GM12878 (cell line): ENCODE measurements at regions not wholly inside any gene's neighbourhood (a gene's known extent, or its start where the extent isn't known, plus 50 kb on each side); places are given as distances from the start of the nearest gene placed in this dataset.

Experiments used
- ATAC-seq: fragments of 200-7000 bp; cut with Tn5 transposase; 3 replicates; pipeline ENCODE4 v1.9.1; 2020; ENCODE audit warnings: mild to moderate bottlenecking, moderate library complexity
- BruUV-seq: library from RNA; stranded (reverse); fragments of 400-500 nt; replicated peaks from 2 replicates; lab custom pipeline; 2021; lab: Mats Ljungman, UMichigan
- CTCF ChIA-PET: fragments of 300-600 bp; sonication (Branson Sonifier 250); formaldehyde crosslinking; extraction: SDS; loops from one replicate; lab custom pipeline; 2021; ENCODE audit warnings: inconsistent platforms; lab: Yijun Ruan, JAX
- POLR2A ChIA-PET: fragments of 350-600 bp; formaldehyde crosslinking; extraction: SDS; loops from one replicate; lab custom pipeline; 2021; ENCODE audit warnings: inconsistent platforms; lab: Charles Lee
- RAD21 ChIA-PET: fragments of 300-600 bp; sonication (Branson Sonifier 250); formaldehyde crosslinking; loops from one replicate; lab custom pipeline; 2023; ENCODE audit warnings: antibody characterized with exemption; ENCODE audit not compliant: unreplicated experiment; lab: Charles Lee
- SMC1A ChIA-PET: fragments of 300-600 bp; sonication (Branson Sonifier 250); formaldehyde crosslinking; loops from one replicate; lab custom pipeline; 2023; ENCODE audit not compliant: unreplicated experiment, uncharacterized antibody; lab: Charles Lee
- DNase-seq: peaks from one replicate; pipeline ENCODE4 v3.0.0-alpha.2; 2011; ENCODE audit warnings: low read depth, low spot score
- FAIRE-seq: peaks from 3 replicates; lab custom pipeline; 2011; peaks lifted over from hg19 to GRCh38; lab: Jason Lieb, UNC
- H2AFZ ChIP-seq: 2 replicates; pipeline ENCODE4 v1.6.0; 2011; ENCODE audit warnings: low read depth, low read length, control low read depth; ENCODE audit not compliant: control insufficient read depth
- H3K27ac ChIP-seq: 2 replicates; pipeline ENCODE4 v1.5.1; 2011; ENCODE audit warnings: control low read depth; ENCODE audit not compliant: control insufficient read depth, insufficient read depth
- H3K27me3 ChIP-seq, 2 experiments: replicated peaks in 1 of 2; 2 replicates each; pipeline versions ENCODE4 v1.6.0 to v1.6.1; 2011; ENCODE audit warnings: low read length in 1 of 2; ENCODE audit not compliant: control insufficient read depth in 2 of 2, insufficient read depth in 2 of 2
- H3K36me3 ChIP-seq, 2 experiments: 2 replicates each; pipeline ENCODE4 v1.5.1; 2011; ENCODE audit warnings: low read length in 1 of 2; ENCODE audit not compliant: control insufficient read depth in 2 of 2, insufficient read depth in 2 of 2
- H3K4me1 ChIP-seq: 2 replicates; pipeline ENCODE4 v1.6.1; 2011; ENCODE audit warnings: mild to moderate bottlenecking, low read length, moderate library complexity, mixed read lengths; ENCODE audit not compliant: control insufficient read depth, insufficient read depth
- H3K4me2 ChIP-seq: 2 replicates; pipeline ENCODE4 v1.6.0; 2011; ENCODE audit warnings: control low read depth; ENCODE audit not compliant: control insufficient read depth, insufficient read depth
- H3K4me3 ChIP-seq: fragments of 200-600 bp; sonication (generic); 2 replicates; pipeline ENCODE4 v1.5.1; 2016
- H3K79me2 ChIP-seq: 2 replicates; pipeline ENCODE4 v1.6.0; 2011; ENCODE audit warnings: low read length; ENCODE audit not compliant: control insufficient read depth, insufficient read depth
- H3K9ac ChIP-seq: 2 replicates; pipeline ENCODE4 v1.8.0; 2011; ENCODE audit warnings: low read length, control low read depth, mixed read lengths; ENCODE audit not compliant: control insufficient read depth, insufficient read depth
- H3K9me3 ChIP-seq: replicated peaks from 3 replicates; pipeline ENCODE4 v1.5.1; 2011; ENCODE audit warnings: mild to moderate bottlenecking, low read length; ENCODE audit not compliant: control insufficient read depth, insufficient read depth
- H4K20me1 ChIP-seq: 2 replicates; pipeline ENCODE4 v1.6.0; 2011; ENCODE audit not compliant: control insufficient read depth, insufficient read depth
- BCL11A ChIP-seq: IDR thresholded peaks from 2 replicates; pipeline ENCODE4 v1.6.1; 2011; ENCODE audit warnings: low read depth, low read length
- MAX ChIP-seq: IDR thresholded peaks from 2 replicates; pipeline ENCODE4 v1.6.1; 2012; ENCODE audit warnings: low read depth, low read length, improper control_type of control experiment
- PKNOX1 ChIP-seq: fragments of 450-650 bp; IDR thresholded peaks from 2 replicates; pipeline ENCODE4 v1.6.1; 2016; ENCODE audit warnings: mild to moderate bottlenecking
- SMARCA5 ChIP-seq: fragments of 450-650 bp; IDR thresholded peaks from 2 replicates; pipeline ENCODE4 v1.6.1; 2017; ENCODE audit warnings: mild to moderate bottlenecking
- TCF3 ChIP-seq: IDR thresholded peaks from 2 replicates; pipeline ENCODE4 v1.6.1; 2012; ENCODE audit warnings: low read depth, mild to moderate bottlenecking, low read length, borderline replicate concordance; ENCODE audit not compliant: insufficient read depth
- WGBS: methylation state at CpG from one replicate; pipeline ENCODE4 v1.1.6; 2016; ENCODE audit warnings: low lambda C conversion rate; ENCODE audit not compliant: insufficient replicate concordance, insufficient coverage; ENCODE audit errors: missing lambda C conversion rate; 5-methylcytosine and 5-hydroxymethylcytosine counted together
- in situ Hi-C: fragments of 300-500 bp; cut with MboI; formaldehyde crosslinking; loops from 9 replicates; pipeline ENCODE4 v1.14.3; 2018; ENCODE audit warnings: mixed read lengths
- intact Hi-C: fragments of 100-400 bp; cut with micrococcal nuclease; formaldehyde crosslinking; loops from one replicate; pipeline ENCODE4 v1.14.2; 2022; ENCODE audit not compliant: unreplicated experiment

GRCh38 chr14:75363570-75364227, 64.1 kb upstream of the JDP2 start:
- no peaks in the 10 kb centered on the region for H4K20me1 ChIP-seq
- in situ Hi-C loops (no loop called here), intact Hi-C loops (no loop called here)
- ChIA-PET CTCF (interaction anchor here (1.3 to 2.0 kb wide), 3 partner anchors 13 to 90 kb away, joined by 4 to 8 read pairs (median 6); no protein-coding TSS in a partner anchor), POLR2A (interaction anchor here (0.6 to 1.0 kb wide), 2 partner anchors 124 to 734 kb away, joined by 3 to 4 read pairs; no protein-coding TSS in a partner anchor), RAD21 (interaction anchor here (0.6 kb wide), 1 partner anchor 9 kb away, joined by 3 read pairs; no protein-coding TSS in a partner anchor), SMC1A (interaction anchor here (0.7 to 2.3 kb wide), 8 partner anchors 12 to 123 kb away, joined by 3 to 8 read pairs (median 4); no protein-coding TSS in a partner anchor)
- peak; percentile 62 for TF ChIP-seq PKNOX1
- no peak for TF ChIP-seq BCL11A
- no peak for TF ChIP-seq SMARCA5
- 0 out of 2 replicates have a peak, but pooled peaks have one; percentile 28 for TF ChIP-seq TCF3
- no peak for TF ChIP-seq MAX
- H3K36me3 ChIP-seq, result no peaks in the 10 kb centered on the region
- no peak overlapping the region for H3K4me3 ChIP-seq
- ATAC-seq, result peak; percentile 34; the same call in 1 of the 3 replicates
- FAIRE-seq, result peak; percentile 92
- H3K27me3 ChIP-seq, result no peaks in the 10 kb centered on the region
- DNase-seq, result no peak
- H2AFZ ChIP-seq, result peak overlapping the region; percentile 42
- WGBS, result 61% methylated on average over 4 of the region's 4 CpGs
- H3K4me1 ChIP-seq, result 0 out of 2 replicates have a peak, but pooled peaks cover 3% of the 10 kb centered on the region
- H3K27ac ChIP-seq, result no peak overlapping the region
- no TSS peak for BruUV-seq
- H3K9ac ChIP-seq, result no peak overlapping the region
- no peaks in the 10 kb centered on the region for H3K79me2 ChIP-seq
- H3K9me3 ChIP-seq, result no peaks in the 10 kb centered on the region
- peak overlapping the region; percentile 49 for H3K4me2 ChIP-seq
